A549 (cell line): ENCODE measurements at regions not wholly inside any gene's neighbourhood (a gene's known extent, or its start where the extent isn't known, plus 50 kb on each side); places are given as distances from the start of the nearest gene placed in this dataset.

Experiments used
- ATAC-seq, 2 experiments: fragments of 200-7000 bp in 1 of 2; fragments of >200 bp in 1 of 2; cut with Nextera tagmentation in 1 of 2; cut with Tn5 transposase in 1 of 2; 3 replicates each; pipeline versions ENCODE4 v1.8.0 to v1.9.1; 2018 to 2020; ENCODE audit warnings: mild to moderate bottlenecking in 1 of 2, moderate library complexity in 1 of 2
- CTCF ChIA-PET: fragments of 300-600 bp; sonication (Branson Sonifier 250); formaldehyde crosslinking; extraction: SDS; loops from one replicate; lab custom pipeline; 2021; ENCODE audit warnings: antibody characterized with exemption, inconsistent platforms; lab: Yijun Ruan, JAX
- POLR2A ChIA-PET: fragments of 350-600 bp; formaldehyde crosslinking; extraction: SDS; loops from one replicate; lab custom pipeline; 2021; ENCODE audit warnings: antibody characterized with exemption, inconsistent platforms; lab: Yijun Ruan, JAX
- DNase-seq, 2 experiments: peaks; one replicate each; pipeline versions ENCODE4 v3.0.0 to v3.0.0-alpha.2; 2011 to 2016; ENCODE audit warnings: low read depth in 1 of 2, low spot score in 1 of 2
- FAIRE-seq: peaks from 2 replicates; lab custom pipeline; 2011; peaks lifted over from hg19 to GRCh38; lab: Jason Lieb, UNC
- H3K27ac ChIP-seq, 2 experiments: fragments of >200 bp; sonication (Bioruptor Twin); formaldehyde crosslinking; 3 replicates each; pipeline ENCODE4 v1.5.1; 2016 to 2017
- H3K4me1 ChIP-seq: fragments of >200 bp; sonication (Bioruptor Twin); formaldehyde crosslinking; 3 replicates; pipeline ENCODE4 v1.6.1; 2016
- H3K4me2 ChIP-seq: fragments of >200 bp; sonication (Bioruptor Twin); formaldehyde crosslinking; 3 replicates; pipeline ENCODE4 v1.6.1; 2016
- H3K4me3 ChIP-seq: fragments of >200 bp; sonication (Bioruptor Twin); formaldehyde crosslinking; 3 replicates; pipeline ENCODE4 v1.5.1; 2016
- H3K9me3 ChIP-seq: fragments of >200 bp; sonication (Bioruptor Twin); formaldehyde crosslinking; 3 replicates; pipeline ENCODE4 v1.6.1; 2016
- FOSB ChIP-seq: fragments of 250-450 bp; sonication (Bioruptor Pico); IDR thresholded peaks from 2 replicates; pipeline ENCODE4 v1.5.0; 2020; ENCODE audit warnings: mild to moderate bottlenecking, moderate library complexity
- HOXA7 ChIP-seq: fragments of 250-450 bp; sonication (Bioruptor Pico); IDR thresholded peaks from 2 replicates; pipeline ENCODE4 v1.5.0; 2020; ENCODE audit warnings: mild to moderate bottlenecking, moderate library complexity
- KDM5A ChIP-seq: fragments of 200-600 bp; sonication (generic); IDR thresholded peaks from 2 replicates; pipeline ENCODE4 v1.6.1; 2016; ENCODE audit warnings: antibody characterized with exemption, mild to moderate bottlenecking
- RARB ChIP-seq: fragments of 250-450 bp; sonication (Bioruptor Pico); IDR thresholded peaks from 2 replicates; pipeline ENCODE4 v1.8.0; 2021; ENCODE audit warnings: mild to moderate bottlenecking, moderate library complexity
- SMC3 ChIP-seq: fragments of >200 bp; sonication (Bioruptor Twin); formaldehyde crosslinking; IDR thresholded peaks from 3 replicates; pipeline ENCODE4 v1.6.1; 2018; ENCODE audit warnings: inconsistent platforms
- ZC3H11A ChIP-seq: fragments of 450-650 bp; IDR thresholded peaks from 2 replicates; pipeline ENCODE4 v1.6.1; 2014; ENCODE audit warnings: antibody characterized with exemption, mild to moderate bottlenecking
- WGBS: methylation state at CpG from one replicate; pipeline ENCODE4 v1.1.6; 2017; ENCODE audit errors: missing lambda C conversion rate; 5-methylcytosine and 5-hydroxymethylcytosine counted together

GRCh38 chr10:52706332-52707070, 66.1 kb downstream of the MBL2 start:
- 56% methylated on average over 4 of the region's 4 CpGs for WGBS
- H3K4me1 ChIP-seq = no peaks in the 10 kb centered on the region
- no peak overlapping the region for H3K4me3 ChIP-seq
- ChIA-PET POLR2A (no interaction called here), CTCF (interaction anchor here (0.8 to 1.0 kb wide), 2 partner anchors 23 to 107 kb away, joined by 4 read pairs; no protein-coding TSS in a partner anchor)
- H3K4me2 ChIP-seq = no peak overlapping the region
- ATAC-seq (no peak), DNase-seq (no peak), FAIRE-seq (no peak)
- no peak for TF ChIP-seq SMC3
- no peak for TF ChIP-seq ZC3H11A
- TF ChIP-seq RARB (CRISPR knock-in tag) = no peak
- TF ChIP-seq HOXA7 (CRISPR knock-in tag) = no peak
- no peak for TF ChIP-seq FOSB (CRISPR knock-in tag)
- no peak for TF ChIP-seq KDM5A
- no peaks in the 10 kb centered on the region for H3K9me3 ChIP-seq
- no peak overlapping the region for H3K27ac ChIP-seq
